GM03348 (cell line): ENCODE measurements at regions not wholly inside any gene's neighbourhood (a gene's known extent, or its start where the extent isn't known, plus 50 kb on each side); places are given as distances from the start of the nearest gene placed in this dataset.

Experiments
- DNase-seq: peaks from one replicate; pipeline ENCODE4 v3.0.0; 2012; ENCODE audit warnings: low spot score

DNA sequence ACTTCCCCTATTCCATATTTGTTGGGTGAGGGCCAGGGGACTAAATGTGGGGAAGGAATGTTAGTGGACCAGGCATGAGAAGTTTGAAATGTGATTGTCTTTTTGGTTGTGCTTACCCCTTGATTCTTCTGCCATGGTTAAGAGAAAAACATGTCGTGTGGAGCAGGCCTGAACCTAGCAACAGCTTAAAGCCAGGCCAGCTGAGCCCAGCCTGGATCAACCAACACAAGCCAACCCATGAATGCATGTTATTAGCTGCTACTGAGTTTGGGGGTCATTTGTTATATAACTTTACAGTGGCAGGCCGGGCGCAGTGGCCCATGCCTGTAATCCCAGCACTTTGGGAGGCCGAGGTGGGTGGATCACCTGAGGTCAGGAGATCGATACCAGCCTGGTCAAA, 52.4 kb upstream of the TRIO start:
- DNase-seq, result no peak

DNA sequence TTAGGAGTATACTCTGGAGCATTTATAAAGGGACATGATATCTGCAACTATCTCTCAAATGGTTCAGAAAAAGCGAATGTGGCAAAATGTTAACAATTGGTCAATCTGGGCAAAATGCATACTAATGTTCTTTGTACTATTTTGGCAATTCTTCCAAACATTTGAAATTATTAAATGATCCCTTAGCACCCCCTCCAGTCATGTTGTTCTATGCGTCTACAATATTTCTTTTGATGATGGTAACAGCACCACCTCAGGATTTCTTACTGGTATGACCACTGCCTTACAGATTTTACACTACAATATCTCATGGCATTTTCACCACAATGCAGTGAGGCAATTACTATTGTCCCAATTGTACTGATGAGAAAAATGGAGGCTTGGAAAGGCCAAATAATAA, 52.9 kb upstream of the TRIO start:
- DNase-seq, result no peak

DNA sequence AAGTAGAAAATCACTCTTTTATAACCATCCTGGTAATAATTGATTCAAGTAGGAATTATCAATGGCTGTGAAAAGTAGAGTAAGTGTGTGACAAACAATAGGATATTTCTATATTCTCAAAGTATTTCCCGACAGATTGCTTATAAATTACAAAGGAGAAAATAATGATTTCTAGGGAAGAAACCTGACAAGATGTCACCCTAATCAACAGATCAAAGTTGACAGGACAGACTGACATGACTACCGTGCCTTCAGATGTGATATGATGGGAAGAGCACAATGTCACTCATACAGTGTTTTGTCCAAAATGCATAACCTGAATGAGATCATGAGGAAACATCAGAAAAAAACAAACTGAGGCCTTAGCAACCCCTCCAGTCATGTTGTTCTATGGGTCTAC, 53.9 kb upstream of the TRIO start:
- DNase-seq, result no peak

DNA sequence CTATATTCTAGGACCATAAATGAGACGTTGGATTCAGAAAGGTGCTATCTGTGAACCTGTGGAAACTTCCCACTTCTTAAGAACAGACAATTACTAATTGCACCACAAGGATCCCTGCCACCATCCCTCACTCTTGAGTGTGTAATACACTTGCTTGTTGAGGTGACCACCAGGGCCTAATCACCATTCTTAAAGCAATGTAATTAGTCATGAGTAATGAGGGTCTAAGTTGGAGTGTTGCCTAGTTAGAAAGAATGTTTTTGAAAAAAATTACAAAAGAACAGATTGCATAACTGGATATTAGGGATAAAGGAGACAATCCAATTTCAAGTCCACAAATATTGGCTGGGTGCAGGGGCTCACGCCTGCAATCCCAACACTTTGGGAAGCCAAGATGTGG, 56.9 kb upstream of the TRIO start:
- peak; percentile 31 for DNase-seq

DNA sequence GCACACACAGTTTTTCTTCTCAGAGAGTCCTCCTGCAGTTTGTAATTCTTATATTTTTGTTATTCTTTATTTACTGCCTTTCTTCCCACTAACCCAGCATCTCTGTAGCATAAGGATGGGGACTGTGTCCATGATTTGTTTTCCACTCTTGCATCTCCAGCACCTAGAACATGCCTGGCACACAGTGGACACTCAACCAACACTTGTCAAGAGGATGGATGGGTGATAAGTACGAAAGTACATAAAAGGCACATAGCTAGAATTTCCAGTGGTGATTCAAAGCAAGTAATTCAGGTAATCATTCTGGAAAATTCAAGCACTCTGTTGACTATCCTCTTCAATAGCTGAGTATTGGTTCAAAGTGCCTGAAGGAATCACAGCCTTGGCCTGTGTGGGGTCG, 60.2 kb upstream of the TRIO start:
- no peak for DNase-seq

DNA sequence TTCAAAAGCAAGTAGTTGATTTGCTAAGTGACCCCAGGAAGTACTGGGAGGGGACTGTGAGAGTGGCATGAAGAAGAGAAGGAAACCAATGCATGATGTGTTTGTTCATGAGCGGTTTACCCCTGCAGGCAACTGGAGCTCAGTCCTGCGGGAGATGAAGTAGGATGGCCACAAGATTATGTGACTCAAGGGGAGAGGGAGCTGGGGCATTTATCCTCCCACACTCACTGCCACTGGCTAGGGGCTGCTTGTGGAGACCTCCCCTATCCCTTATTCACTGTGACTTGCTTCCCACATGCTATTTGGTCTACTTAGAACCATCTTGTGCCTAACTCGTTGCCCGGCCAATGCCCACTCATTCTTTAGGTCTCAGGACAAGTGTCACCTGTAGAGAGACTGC, 60.6 kb upstream of the TRIO start:
- no peak for DNase-seq

DNA sequence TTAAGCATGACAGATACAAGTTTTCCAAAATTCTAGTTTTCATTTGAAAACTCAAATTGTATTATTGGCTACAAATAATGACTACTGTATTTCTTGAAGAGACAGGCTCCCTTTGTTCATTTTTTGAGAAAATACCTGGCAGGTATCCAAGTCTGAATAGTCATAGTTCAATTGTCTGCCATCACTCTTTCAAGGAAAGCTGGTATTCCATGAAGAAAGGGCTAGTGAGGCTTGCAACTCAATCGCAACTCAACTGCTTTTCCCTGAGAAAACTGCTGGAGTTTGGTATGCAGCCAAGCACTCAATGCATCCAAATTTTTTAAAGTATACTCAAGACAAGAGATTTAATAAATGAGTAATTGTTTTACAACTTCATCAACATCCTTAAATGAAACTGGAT, 61.4 kb upstream of the TRIO start:
- DNase-seq, result peak; percentile 14

DNA sequence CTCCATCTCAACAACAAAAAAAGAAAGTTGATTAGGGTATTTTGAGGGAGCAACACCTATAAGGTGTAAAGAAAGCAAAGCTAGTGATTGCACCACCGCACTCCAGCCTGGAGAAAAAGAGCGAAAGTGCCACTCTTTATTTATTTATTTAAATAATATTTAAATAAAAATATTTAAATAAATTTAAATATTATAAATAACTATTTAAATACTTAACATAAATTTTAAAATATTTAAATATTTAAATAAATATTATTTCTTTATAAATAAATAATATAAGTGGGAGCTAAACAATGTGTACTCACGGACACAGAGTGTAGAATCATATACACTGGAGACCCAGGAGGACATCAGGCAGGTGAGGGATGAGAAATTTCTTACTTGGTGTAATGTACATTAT, 64.4 kb upstream of the TRIO start:
- DNase-seq, result no peak

DNA sequence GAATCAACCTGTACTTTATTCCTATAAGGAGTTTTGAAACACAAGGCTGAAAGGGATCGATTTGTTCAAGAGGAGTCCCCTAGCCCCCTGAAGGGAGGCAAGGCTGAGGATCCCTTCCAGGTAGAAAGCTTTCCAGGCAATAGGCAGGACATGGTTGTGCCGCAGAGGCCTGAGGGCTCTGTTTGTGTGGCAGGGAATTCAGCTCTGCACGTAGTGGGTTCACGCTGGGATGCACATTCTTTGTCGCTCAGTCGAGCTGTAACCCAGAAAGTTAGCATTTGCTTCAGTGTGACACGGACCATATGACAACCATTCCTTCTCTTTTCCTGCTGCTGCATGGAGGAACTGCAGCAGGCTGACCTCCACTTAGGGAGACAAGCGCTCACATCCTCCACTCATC, 65.6 kb upstream of the TRIO start:
- DNase-seq, result no peak

DNA sequence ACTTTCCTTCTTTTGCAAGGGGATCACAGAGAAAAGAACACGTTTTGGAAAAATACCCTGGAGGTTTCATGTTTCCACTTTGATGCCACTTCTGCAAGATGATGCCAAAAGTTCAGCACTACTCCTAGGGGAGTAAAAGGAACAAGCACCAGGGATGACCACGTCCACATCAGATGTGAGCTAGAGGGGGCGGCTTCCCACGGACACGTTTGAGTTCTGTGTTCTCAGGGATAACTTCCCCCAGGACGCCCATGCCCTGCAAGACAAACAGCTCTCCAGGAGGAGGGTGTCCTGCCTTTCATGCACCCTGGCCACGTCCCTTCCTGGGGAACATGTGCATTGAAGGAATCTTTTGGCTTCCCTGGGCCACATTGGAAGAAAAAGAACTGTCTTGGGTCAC, 66.6 kb upstream of the TRIO start:
- DNase-seq, result no peak

DNA sequence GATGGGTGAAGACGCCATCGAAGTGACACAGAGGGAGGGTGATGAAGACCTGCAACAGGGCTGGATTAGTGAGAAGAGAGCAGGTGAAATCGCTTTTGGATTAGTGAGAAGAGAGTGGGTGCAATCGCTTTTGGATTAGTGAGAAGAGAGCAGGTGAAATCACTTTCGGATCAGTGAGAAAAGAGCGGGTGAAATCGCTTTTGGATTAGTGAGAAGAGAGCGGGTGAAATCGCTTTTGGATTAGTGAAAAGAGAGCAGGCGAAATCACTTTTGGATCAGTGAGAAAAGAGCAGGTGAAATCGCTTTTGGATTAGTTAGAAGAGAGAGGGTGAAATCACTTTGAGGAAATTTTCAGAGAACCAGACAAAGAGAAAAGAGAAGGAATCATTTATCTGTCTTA, 67.2 kb upstream of the TRIO start:
- no peak for DNase-seq

DNA sequence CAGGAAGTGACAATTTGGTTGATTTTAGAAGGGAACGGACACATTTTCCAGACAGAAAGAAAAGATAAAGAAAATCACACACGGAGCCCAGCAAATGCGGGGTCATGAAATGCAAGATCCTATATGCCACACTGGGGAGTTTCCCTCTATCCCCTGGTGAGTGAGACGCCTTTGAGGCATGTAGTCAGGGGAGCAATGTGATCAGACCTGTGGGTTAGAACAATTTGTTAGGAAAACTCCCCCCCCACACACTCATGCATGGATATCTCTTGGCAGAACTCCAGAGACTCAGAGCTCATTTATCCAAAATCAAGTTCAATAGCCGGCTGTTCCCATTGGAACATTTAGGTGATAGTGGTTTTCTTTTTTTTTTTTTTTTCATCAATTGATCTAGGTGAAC, 71.7 kb upstream of the TRIO start:
- DNase-seq, result no peak

DNA sequence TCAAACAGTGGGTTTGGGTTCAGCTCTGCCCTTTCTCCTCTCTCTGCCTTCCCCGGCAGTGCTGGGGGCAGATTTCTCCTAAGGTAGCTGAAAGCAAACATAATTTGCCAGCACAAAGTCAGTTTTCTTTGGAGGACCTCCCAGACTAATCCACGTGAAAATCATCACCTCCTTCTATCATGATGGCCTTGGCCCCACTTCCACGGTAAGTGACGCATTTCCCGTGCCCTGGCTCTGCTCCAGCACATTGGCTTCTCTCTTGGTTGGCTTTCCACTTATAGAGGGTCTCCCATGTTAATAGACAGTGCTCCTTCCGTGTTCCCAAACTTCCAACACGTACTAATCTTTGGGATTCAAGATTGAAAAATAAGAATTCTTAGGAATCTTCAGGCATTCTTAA, 74.1 kb upstream of the TRIO start:
- DNase-seq, result no peak

DNA sequence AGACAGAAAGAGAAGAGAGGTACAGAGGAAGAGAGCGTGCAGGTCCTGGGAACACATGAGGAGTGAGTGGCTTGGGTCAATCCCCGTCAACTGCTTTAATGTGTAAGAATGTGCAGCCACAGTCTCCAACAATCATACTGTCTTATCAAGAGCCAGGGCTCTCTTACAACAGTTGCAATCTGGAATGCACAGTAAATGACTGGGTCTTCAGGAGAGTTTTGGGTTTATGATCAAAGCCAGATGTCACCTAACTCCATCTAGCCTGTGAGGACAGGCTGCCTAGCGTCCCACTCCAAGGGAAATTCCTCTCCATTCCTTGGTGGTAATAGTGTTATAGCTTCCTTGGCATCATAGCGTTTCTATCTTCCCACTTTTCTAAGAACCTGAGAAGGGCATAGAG, 75.0 kb upstream of the TRIO start:
- peak; percentile 26 for DNase-seq

DNA sequence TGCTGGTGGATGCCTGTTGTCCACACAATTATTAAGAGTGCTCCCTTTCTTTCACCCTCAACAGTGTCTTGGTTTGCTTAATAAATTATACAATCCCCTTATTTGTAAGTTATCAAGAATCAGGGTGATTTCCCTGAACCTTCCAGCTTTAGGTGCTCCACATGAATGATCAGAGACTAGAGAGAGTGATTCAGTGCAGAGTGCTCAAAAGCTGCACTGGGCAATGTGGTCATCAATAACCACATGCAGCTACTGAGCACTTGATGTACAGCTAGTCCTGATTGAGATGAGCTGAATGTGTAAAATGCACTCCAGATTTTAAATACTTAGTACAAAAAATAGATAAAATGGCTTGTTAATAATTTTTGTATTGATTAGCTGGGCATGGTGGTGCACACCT, 76.8 kb upstream of the TRIO start:
- no peak for DNase-seq

DNA sequence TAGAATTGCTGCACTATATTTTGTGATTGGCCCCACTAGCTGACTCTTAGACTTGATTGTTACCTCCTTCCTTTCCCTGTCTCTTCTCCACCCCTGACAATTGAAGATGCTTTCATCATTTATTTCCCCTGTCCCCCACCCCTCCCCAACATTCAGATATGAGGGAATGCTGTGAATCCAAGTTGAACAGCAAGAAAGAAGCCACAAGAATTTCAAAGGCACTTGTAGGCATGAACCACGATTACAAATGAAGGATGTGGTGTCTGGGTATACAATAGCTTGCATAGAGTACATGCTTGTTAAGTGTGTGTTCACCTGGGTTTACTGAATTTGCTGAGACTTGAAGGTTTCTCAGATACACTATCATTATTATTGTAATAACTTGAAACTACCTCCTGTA, 78.3 kb upstream of the TRIO start:
- DNase-seq, result peak; percentile 33

DNA sequence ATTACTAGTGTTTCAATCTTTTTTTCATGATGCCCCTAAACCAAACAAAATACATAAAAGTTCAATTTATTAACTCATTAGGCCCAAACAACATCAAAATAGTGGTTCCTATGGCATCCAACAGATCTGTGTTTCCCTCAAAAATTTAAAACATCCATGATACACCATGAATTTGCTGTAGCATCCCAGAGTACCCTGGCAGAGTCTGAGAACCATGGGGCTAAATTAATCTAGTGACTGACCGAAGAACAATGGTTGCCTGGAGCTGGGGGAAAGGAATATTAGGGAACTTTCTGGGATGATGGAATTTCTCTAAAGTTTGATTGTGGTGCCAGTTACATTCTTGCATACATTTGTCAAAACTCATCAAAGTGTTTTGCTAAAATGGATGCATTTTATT, 79.5 kb upstream of the TRIO start:
- DNase-seq, result no peak

DNA sequence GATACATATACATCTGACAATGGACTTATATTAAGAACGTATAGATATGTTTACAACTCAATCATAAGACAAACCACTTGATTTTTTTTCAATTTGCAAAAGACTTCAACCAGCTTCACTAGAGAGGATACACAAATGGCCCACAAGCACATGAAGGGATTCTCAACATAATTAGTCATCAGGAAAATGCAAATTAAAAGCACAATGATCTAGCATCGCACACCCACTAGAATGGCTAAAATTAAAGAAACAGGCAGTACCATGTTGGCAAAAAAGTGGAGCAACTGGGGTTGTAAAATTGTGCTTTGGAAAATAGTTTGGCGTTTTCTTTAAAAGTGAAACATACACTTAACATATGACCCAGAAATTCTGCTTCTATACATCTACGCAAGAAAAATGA, 80.0 kb upstream of the TRIO start:
- peak; percentile 32 for DNase-seq

DNA sequence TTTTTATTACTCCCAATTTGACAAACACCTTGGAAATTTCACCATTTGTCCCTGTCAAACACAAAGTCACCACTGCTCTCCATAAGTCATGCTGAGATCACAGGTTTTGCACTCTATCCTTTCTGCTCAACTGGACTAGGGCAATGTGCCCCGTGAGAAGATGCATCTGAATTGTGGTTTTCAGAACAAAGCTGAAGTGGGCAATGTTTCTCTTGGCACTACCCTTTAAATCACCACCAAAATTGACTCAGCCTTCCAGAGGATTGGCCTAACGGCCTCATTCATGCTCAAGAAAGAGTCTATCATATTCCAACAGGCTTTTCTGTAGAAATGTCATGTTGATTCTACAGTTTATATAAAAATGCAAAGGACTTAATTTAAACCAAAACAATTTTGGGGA, 81.0 kb upstream of the TRIO start:
- no peak for DNase-seq

DNA sequence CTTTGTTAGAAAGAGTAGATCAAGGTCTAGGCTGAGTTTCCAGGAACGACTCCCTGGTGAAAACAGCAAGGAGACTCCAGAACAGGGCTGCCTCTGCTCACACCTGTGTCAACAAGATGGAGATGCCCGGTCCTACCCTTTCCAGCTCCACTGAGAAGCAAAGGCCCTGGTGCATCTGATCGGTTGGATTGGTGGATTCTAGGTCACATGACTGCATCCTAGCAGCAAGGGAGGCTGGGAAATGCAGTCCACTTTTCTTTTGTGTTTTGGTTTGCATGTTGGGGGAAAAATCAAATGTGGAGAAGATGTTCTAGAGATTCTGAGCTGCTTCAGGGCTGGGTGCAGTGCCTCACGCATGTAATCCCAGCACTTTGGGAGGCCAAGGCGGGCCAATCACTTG, 82.0 kb upstream of the TRIO start:
- no peak for DNase-seq

DNA sequence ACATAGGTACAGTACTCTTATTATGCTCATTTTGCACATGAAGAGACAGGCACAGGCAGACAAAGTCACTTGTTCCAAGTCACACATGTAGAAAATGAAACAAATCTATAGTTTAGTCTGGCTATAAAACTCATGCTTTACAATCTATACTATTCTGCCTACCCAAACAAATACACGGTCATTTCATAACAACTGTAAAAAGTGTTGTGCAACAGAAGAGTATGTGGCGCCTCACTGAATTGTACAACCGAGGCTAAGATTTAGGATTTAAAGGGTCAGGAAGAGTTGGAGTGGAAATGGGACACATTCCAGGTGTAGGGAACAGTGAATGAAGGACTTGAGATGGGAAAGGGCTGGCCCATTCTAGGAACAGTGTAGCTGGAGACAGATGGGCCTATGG, 82.9 kb upstream of the TRIO start:
- DNase-seq, result no peak

DNA sequence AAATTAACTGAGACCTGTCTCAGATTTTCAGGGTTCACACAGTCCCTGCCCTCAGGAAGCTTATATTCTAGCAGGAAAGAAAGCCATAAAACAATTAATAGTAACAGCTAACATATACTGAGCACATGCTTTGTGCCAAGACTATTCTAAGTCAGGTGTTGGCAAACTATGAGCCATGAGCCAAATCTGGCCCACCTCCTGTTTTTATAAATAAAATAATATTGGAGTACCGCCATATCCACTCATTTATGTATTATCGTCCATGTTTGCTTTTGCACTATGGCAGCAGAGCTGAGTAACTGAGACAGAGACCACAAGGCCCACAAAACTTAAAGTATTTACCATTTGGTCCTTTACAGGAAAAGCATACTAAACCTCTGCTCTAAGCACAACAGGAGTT, 83.3 kb upstream of the TRIO start:
- DNase-seq, result no peak

DNA sequence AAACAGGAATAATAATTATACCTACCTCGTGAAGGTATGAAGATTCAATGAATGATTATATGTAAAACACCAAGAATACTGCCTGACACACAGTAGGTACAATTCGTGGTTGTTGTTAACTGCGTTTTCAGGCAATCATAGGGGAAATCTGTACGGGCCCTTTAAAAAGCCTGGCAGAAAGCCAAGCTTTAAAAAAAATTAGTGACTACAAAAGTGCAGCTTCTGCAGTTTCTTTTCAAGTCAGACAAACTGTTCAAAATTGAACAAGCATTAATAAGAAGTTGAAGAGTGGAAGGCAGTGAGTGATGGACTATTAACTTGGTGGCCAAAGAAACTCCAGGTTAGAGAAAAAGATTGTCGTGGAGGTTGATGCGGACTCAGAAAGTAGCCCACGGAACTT, 85.9 kb upstream of the TRIO start:
- DNase-seq, result no peak

DNA sequence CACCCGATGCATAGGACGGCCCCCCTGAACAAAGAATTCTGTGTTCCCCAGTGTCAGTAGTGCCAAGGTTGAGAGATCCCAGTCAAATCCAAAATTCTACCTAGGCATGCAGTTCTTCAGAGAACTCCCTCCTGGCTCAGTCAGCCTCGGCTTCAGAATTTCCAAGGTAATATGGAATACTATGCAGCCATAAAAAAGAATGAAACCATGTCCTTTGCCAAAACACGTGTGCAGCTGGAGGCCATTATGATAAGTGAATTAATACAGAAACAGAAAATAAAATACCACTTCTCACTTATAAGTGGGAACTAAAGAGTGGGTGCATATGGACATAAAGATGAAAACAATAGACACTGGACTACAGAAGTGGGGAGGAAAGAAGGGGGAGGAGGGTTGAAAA, 87.1 kb upstream of the TRIO start:
- DNase-seq, result no peak
